Left lung (tissue), 4 donors: ENCODE measurements at regions not wholly inside any gene's neighbourhood (a gene's known extent, or its start where the extent isn't known, plus 50 kb on each side); places are given as distances from the start of the nearest gene placed in this dataset.

ENCODE experiments used
- ATAC-seq: fragments of 200-7000 bp; cut with Tn5 transposase; one replicate; pipeline ENCODE4 v1.9.1; 2020; ENCODE audit warnings: moderate library complexity
- DNase-seq, 4 donors: peaks; one replicate each; pipeline ENCODE4 v3.0.0-alpha.2; 2013 to 2020
- H3K27ac ChIP-seq, 2 donors: fragments of 200-600 bp; sonication (generic) in 1 of 2; one replicate each; pipeline versions ENCODE4 v1.5.0 to v1.8.0; 2020 to 2021
- H3K27me3 ChIP-seq, 2 donors: fragments of 200-600 bp; sonication (generic) in 1 of 2; one replicate each; pipeline versions ENCODE4 v1.5.0 to v1.8.0; 2020 to 2021
- H3K36me3 ChIP-seq, 2 donors: fragments of 200-600 bp; sonication (generic) in 1 of 2; one replicate each; pipeline versions ENCODE4 v1.5.0 to v1.8.0; 2020 to 2021
- H3K4me1 ChIP-seq, 2 donors: fragments of 200-600 bp; one replicate each; pipeline ENCODE4 v1.8.0; 2021
- H3K4me3 ChIP-seq, 2 donors: fragments of 200-600 bp; sonication (generic) in 1 of 2; one replicate each; pipeline versions ENCODE4 v1.5.0 to v1.8.0; 2020 to 2021; ENCODE audit warnings: mild to moderate bottlenecking in 1 of 2
- H3K9me3 ChIP-seq, 2 donors: fragments of 200-600 bp; sonication (generic) in 1 of 2; one replicate each; pipeline versions ENCODE4 v1.5.0 to v1.8.0; 2020 to 2021
- CTCF ChIP-seq, 2 donors: fragments of 200-600 bp; sonication (generic) in 1 of 2; IDR thresholded peaks; one replicate each; pipeline versions ENCODE4 v1.5.0 to v1.8.0; 2021; ENCODE audit warnings: antibody characterized with exemption in 2 of 2
- intact Hi-C, 2 donors: fragments of 100-400 bp; cut with DNase I; formaldehyde crosslinking; loops; one replicate each; pipeline versions ENCODE4 v1.11.2 to v1.14.2; 2022
- donor health status: DM: no; HTN: yes; CAD: no.
- donor health status: DM: no; HTN: no; CAD: no.

GRCh38 chr10:128865436-128866195, 601.4 kb upstream of the MGMT start:
- intact Hi-C loops, result no loop called here
- ATAC-seq, result no peak
- no peak for DNase-seq
- no peak overlapping the region for H3K27ac ChIP-seq
- H3K9me3 ChIP-seq, result no peaks in the 10 kb centered on the region
- H3K4me3 ChIP-seq, result no peak overlapping the region
- no peaks in the 10 kb centered on the region for H3K36me3 ChIP-seq
- TF ChIP-seq CTCF (IDR thresholded peaks at IDR 0.05), result no peak
- H3K4me1 ChIP-seq, result no peaks in the 10 kb centered on the region
- H3K27me3 ChIP-seq, result no peaks in the 10 kb centered on the region

DNA sequence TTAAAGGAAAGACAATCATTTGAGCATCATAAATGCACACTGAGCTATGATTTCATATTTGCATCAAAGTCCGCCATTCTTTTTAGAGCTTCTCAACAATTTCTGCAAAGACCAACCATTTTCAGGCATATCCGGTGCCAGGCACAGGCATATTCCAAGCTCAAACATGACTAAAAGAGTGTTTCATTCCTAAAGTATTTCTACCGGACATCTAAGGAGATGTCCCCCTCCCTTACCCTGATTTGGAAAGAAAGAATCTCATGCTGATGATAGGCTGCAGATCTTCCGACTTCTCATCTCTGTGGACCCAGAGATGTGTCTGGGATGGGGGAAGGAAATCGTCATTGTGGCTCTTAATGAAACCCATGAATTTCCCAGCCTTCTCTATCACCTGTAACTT, 600.5 kb upstream of the MGMT start:
- no peak overlapping the region for H3K4me3 ChIP-seq
- no peak for TF ChIP-seq CTCF (IDR thresholded peaks at IDR 0.05)
- no peak for ATAC-seq
- H3K27me3 ChIP-seq, result no peaks in the 10 kb centered on the region
- no peak overlapping the region for H3K27ac ChIP-seq
- no peaks in the 10 kb centered on the region for H3K9me3 ChIP-seq
- intact Hi-C loops, result no loop called here
- no peaks in the 10 kb centered on the region for H3K36me3 ChIP-seq
- DNase-seq, result no peak
- no peaks in the 10 kb centered on the region for H3K4me1 ChIP-seq

DNA sequence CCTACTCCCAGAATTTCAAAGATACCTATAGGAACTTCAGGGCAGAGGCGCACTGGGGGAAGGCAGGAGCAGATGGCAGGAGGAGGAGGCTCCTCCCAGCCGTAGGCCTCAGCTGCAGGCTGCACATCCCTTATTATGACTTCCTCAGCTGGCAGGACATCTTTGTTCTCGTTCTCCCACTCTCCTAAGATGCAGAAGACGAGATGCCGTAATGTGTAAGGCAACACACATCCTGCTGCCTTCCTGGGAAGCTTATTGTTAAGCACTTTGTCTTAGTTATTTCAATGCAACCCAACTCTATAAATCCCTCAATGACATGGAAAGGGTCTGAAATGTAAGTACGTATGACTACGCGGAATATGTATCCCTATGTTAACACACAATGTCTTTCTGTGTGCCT, 599.8 kb upstream of the MGMT start:
- Histone ChIP-seq H3K27ac (no peak overlapping the region), H3K4me1 (no peaks in the 10 kb centered on the region), H3K9me3 (no peaks in the 10 kb centered on the region), H3K27me3 (no peaks in the 10 kb centered on the region), H3K4me3 (no peak overlapping the region), H3K36me3 (no peaks in the 10 kb centered on the region)
- no peak for ATAC-seq
- intact Hi-C loops, result no loop called here
- DNase-seq, result no peak
- TF ChIP-seq CTCF (IDR thresholded peaks at IDR 0.05), result no peak

DNA sequence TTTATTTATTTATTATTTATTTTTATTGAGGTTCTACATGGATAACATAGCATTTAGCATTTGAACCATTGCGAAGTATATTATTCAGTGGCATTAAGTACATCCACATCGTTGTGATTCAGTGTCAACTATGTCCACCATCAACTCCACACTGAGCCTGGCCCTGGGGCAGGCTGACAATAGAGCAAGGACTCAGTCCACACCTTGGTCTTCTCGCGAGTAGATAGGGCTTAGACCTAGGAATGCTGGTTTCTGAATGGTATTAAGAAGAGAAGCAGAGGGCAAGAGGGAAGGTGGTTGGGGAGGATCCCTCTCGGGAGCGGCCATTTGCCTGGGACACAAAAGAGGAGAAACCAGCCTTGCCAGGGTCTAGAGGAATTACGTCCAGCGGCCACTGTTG, 599.2 kb upstream of the MGMT start:
- Histone ChIP-seq H3K27ac (no peak overlapping the region), H3K27me3 (no peaks in the 10 kb centered on the region), H3K4me1 (no peaks in the 10 kb centered on the region), H3K36me3 (no peaks in the 10 kb centered on the region), H3K9me3 (no peaks in the 10 kb centered on the region), H3K4me3 (no peak overlapping the region)
- intact Hi-C loops, result no loop called here
- no peak for ATAC-seq
- no peak for DNase-seq
- no peak for TF ChIP-seq CTCF (IDR thresholded peaks at IDR 0.05)

DNA sequence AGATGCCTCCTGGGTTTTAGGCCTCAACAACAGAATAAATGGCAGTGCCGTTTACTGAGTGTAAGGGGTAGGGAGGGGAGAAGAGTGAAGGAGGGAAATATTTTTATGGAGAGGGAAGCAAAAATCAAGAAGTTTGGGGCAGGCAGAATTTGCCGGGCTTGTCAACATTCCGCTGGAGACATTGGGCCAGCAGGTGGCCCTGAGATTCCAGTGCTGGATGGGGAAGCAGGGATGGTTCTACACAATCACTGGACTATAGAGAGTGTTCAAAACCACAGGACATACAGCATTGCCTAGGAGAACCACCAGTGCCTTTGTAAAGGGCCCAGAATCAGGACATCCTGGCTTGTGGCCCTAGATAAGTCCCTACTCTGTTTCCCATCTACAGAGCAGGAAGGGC, 598.6 kb upstream of the MGMT start:
- intact Hi-C loops, result no loop called here
- no peaks in the 10 kb centered on the region for H3K36me3 ChIP-seq
- DNase-seq, result no peak
- H3K4me1 ChIP-seq, result no peaks in the 10 kb centered on the region
- no peak overlapping the region for H3K27ac ChIP-seq
- TF ChIP-seq CTCF (IDR thresholded peaks at IDR 0.05), result no peak
- no peaks in the 10 kb centered on the region for H3K9me3 ChIP-seq
- no peaks in the 10 kb centered on the region for H3K27me3 ChIP-seq
- no peak for ATAC-seq
- H3K4me3 ChIP-seq, result no peak overlapping the region
